ENCODE measurements at regions not wholly inside any gene's neighbourhood (a gene's known extent, or its start where the extent isn't known, plus 50 kb on each side); places are given as distances from the start of the nearest gene placed in this dataset.

DNA sequence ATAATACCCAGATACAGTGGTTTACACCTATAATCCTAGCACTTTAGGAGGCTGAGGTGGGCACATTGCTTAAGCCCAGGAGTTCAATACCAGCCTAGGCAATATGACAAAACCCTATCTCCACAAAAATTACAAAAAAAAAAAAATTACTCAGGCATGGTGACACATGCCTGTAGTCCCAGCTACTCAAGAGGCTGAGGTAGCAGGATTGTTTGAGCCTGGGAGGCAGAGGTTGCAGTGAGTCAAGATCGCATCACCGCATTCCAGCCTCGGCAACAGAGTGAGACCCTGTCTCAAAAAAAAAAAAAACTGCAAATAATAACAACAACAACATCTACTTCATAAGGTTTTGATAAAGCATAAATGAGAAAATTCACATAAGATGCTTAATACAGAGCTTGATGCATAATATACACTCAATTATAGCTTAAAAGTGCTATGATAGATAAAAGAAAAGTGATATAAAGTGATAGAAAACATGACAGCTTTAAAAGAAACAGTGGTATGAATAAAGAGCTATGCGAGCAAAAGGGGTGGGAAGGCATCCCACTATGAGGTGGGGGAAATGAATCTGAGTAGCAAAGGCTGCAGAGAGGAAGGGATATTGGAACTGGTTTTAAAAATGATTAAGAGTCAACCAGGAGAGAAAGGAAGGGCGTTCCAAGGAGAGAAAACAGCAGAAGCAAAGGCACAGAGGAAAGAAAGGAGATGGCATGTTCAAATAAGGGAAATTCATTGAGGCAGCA, 197.6 kb downstream of the KIF18A start:
- TF ChIP-seq, protein P1, sequence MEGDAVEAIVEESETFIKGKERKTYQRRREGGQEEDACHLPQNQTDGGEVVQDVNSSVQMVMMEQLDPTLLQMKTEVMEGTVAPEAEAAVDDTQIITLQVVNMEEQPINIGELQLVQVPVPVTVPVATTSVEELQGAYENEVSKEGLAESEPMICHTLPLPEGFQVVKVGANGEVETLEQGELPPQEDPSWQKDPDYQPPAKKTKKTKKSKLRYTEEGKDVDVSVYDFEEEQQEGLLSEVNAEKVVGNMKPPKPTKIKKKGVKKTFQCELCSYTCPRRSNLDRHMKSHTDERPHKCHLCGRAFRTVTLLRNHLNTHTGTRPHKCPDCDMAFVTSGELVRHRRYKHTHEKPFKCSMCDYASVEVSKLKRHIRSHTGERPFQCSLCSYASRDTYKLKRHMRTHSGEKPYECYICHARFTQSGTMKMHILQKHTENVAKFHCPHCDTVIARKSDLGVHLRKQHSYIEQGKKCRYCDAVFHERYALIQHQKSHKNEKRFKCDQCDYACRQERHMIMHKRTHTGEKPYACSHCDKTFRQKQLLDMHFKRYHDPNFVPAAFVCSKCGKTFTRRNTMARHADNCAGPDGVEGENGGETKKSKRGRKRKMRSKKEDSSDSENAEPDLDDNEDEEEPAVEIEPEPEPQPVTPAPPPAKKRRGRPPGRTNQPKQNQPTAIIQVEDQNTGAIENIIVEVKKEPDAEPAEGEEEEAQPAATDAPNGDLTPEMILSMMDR (IDR thresholded peaks at IDR 0.05; ENCODE audit: low read depth, low read length) = no peak
- no peak for TF ChIP-seq POLR2A (IDR thresholded peaks at IDR 0.05; ENCODE audit: extremely low read depth, insufficient read length)

Data from NB4 (cell line).